ENCODE measurements at regions not wholly inside any gene's neighbourhood (a gene's known extent, or its start where the extent isn't known, plus 50 kb on each side); places are given as distances from the start of the nearest gene placed in this dataset.

DNA sequence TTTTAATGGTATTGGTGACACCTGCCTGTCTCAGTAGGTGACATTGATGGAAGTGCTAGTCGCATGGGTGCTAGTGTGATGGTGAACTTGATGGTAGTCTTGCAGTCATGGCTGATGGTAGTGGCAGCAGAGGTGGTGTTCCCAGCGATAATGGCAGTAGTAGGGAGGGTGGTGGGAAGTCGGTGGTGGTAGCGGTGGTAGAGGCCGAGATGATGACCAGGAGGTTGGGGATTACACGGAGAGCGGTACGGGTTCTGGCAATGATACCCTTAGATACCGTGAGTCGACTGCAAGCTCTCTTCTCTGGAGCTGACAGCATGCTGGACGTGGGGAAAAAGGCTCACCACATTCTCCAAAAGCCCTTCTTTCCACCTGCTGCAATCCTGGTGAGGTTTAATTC, 99.4 kb upstream of the SLC2A1 start:
- DNase-seq (ENCODE audit: low spot score): no peak
- no peaks in the 10 kb centered on the region for H3K9me3 ChIP-seq (ENCODE audit: low read depth, low read length, poor library complexity, severe bottlenecking)
- no peak overlapping the region for H3K27ac ChIP-seq (ENCODE audit: low read depth, low read length, poor library complexity, severe bottlenecking)
- no peaks in the 10 kb centered on the region for H3K27me3 ChIP-seq (replicated peaks; ENCODE audit: insufficient read depth, low read depth, low read length, poor library complexity)
- POLR2A ChIA-PET (ENCODE audit: low non-redundant PET): no interaction called here
- H3K4me3 ChIP-seq (ENCODE audit: low read depth, low read length, poor library complexity, severe bottlenecking): no peak overlapping the region
- CTCF ChIA-PET: interaction anchor here (1.6 kb wide), 1 partner anchor 16 kb away, joined by 7 read pairs; no protein-coding TSS in a partner anchor
- intact Hi-C loops (cut with micrococcal nuclease; ENCODE audit: unreplicated experiment): no loop called here
- no TSS peak for BruUV-seq (replicated peaks)
- peaks cover 9% of the 10 kb centered on the region for H3K4me1 ChIP-seq (ENCODE audit: insufficient read depth, low read length, poor library complexity, severe bottlenecking)
- H3K36me3 ChIP-seq (ENCODE audit: insufficient read depth, low read length, poor library complexity, severe bottlenecking): no peaks in the 10 kb centered on the region
- TF ChIP-seq, protein P1, sequence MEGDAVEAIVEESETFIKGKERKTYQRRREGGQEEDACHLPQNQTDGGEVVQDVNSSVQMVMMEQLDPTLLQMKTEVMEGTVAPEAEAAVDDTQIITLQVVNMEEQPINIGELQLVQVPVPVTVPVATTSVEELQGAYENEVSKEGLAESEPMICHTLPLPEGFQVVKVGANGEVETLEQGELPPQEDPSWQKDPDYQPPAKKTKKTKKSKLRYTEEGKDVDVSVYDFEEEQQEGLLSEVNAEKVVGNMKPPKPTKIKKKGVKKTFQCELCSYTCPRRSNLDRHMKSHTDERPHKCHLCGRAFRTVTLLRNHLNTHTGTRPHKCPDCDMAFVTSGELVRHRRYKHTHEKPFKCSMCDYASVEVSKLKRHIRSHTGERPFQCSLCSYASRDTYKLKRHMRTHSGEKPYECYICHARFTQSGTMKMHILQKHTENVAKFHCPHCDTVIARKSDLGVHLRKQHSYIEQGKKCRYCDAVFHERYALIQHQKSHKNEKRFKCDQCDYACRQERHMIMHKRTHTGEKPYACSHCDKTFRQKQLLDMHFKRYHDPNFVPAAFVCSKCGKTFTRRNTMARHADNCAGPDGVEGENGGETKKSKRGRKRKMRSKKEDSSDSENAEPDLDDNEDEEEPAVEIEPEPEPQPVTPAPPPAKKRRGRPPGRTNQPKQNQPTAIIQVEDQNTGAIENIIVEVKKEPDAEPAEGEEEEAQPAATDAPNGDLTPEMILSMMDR (conservative IDR thresholded peaks at IDR 0.05; ENCODE audit: low read depth, low read length): no peak
- no peak for TF ChIP-seq EZH2 (IDR thresholded peaks at IDR 0.05; ENCODE audit: borderline replicate concordance, low read depth, low read length, poor library complexity, severe bottlenecking)

DNA sequence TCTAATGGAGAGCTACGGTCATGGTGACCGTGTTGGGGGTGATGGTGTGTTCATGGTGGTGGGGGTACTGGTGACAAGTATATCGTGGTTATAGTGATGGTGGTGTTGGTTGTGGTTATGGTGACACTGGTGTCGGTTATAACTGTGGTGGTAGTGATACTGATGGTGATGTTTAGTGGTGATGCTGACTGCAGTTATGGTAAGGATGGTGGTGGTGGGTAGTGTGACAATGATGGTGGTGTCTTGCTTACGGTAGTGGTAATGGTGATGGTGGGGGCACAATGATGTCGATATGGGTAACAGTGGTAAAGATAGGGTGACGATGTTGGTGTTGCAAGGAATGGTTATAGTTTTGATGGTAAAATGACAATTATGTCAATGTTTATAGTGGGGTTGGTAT, 98.9 kb upstream of the SLC2A1 start:
- TF ChIP-seq, protein P1 (conservative IDR thresholded peaks at IDR 0.05; ENCODE audit: low read depth, low read length): no peak
- no peak for TF ChIP-seq EZH2 (IDR thresholded peaks at IDR 0.05; ENCODE audit: borderline replicate concordance, low read depth, low read length, poor library complexity, severe bottlenecking)
- no peaks in the 10 kb centered on the region for H3K9me3 ChIP-seq (ENCODE audit: low read depth, low read length, poor library complexity, severe bottlenecking)
- no peaks in the 10 kb centered on the region for H3K27me3 ChIP-seq (replicated peaks; ENCODE audit: insufficient read depth, low read depth, low read length, poor library complexity)
- ChIA-PET CTCF (no interaction called here), POLR2A (ENCODE audit: low non-redundant PET) (no interaction called here)
- no peak overlapping the region for H3K27ac ChIP-seq (ENCODE audit: low read depth, low read length, poor library complexity, severe bottlenecking)
- intact Hi-C loops (cut with micrococcal nuclease; ENCODE audit: unreplicated experiment): no loop called here
- H3K4me3 ChIP-seq (ENCODE audit: low read depth, low read length, poor library complexity, severe bottlenecking): no peak overlapping the region
- BruUV-seq (replicated peaks): no TSS peak
- H3K36me3 ChIP-seq (ENCODE audit: insufficient read depth, low read length, poor library complexity, severe bottlenecking): no peaks in the 10 kb centered on the region
- peaks cover 9% of the 10 kb centered on the region for H3K4me1 ChIP-seq (ENCODE audit: insufficient read depth, low read length, poor library complexity, severe bottlenecking)
- no peak for DNase-seq (ENCODE audit: low spot score)

DNA sequence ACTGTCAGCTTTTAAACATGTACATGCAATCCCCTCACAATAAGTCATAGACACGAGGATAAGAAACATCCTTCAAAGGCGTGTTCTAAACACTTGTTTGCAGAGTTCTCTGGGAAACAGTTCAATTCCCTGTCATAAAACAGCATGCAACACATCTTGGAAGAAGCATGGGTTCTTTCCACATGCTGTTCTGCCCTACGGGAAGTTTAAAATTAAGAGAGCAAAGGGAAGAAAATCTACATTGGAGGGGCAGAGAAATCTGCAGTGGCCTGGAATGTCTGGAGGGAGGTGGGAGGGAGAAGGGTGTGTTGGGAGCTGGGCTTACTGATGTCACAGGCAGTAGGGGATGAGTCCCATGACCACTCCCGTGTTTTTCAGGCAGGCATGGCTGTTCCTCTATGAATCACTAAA, 98.3 kb upstream of the SLC2A1 start:
- no peak for DNase-seq (ENCODE audit: low spot score)
- ChIA-PET POLR2A (ENCODE audit: low non-redundant PET) (no interaction called here), CTCF (no interaction called here)
- no peaks in the 10 kb centered on the region for H3K27me3 ChIP-seq (replicated peaks; ENCODE audit: insufficient read depth, low read depth, low read length, poor library complexity)
- peaks cover 9% of the 10 kb centered on the region for H3K4me1 ChIP-seq (ENCODE audit: insufficient read depth, low read length, poor library complexity, severe bottlenecking)
- intact Hi-C loops (cut with micrococcal nuclease; ENCODE audit: unreplicated experiment): no loop called here
- H3K36me3 ChIP-seq (ENCODE audit: insufficient read depth, low read length, poor library complexity, severe bottlenecking): no peaks in the 10 kb centered on the region
- H3K27ac ChIP-seq (ENCODE audit: low read depth, low read length, poor library complexity, severe bottlenecking): no peak overlapping the region
- TF ChIP-seq, protein P1 (conservative IDR thresholded peaks at IDR 0.05; ENCODE audit: low read depth, low read length): no peak
- no peak for TF ChIP-seq EZH2 (IDR thresholded peaks at IDR 0.05; ENCODE audit: borderline replicate concordance, low read depth, low read length, poor library complexity, severe bottlenecking)
- H3K4me3 ChIP-seq (ENCODE audit: low read depth, low read length, poor library complexity, severe bottlenecking): no peak overlapping the region
- H3K9me3 ChIP-seq (ENCODE audit: low read depth, low read length, poor library complexity, severe bottlenecking): no peaks in the 10 kb centered on the region
- no TSS peak for BruUV-seq (replicated peaks)
